Right lobe of liver (tissue), 4 donors: ENCODE measurements at regions not wholly inside any gene's neighbourhood (a gene's known extent, or its start where the extent isn't known, plus 50 kb on each side); places are given as distances from the start of the nearest gene placed in this dataset.

Source experiments
- CTCF ChIP-seq, 4 donors: fragments of 200-600 bp in 3 of 4; fragments of 450-650 bp in 1 of 4; IDR thresholded peaks; one replicate each; pipeline versions ENCODE4 v1.5.1 to v1.8.0; 2016 to 2022; ENCODE audit warnings: antibody characterized with exemption in 4 of 4, mild to moderate bottlenecking in 2 of 4
- POLR2A ChIP-seq: fragments of 450-650 bp; IDR thresholded peaks from one replicate; pipeline ENCODE4 v1.6.1; 2017; ENCODE audit warnings: antibody characterized with exemption, mild to moderate bottlenecking
- donor health status: DM: no; HTN: no; CAD: no.
- donor health status: DM: no; HTN: no; CAD: no.
- donor health status: DM: no; HTN: yes; CAD: no.

GRCh38 chr13:102510072-102510471, 86.7 kb upstream of the TPP2 start:
- TF ChIP-seq CTCF (IDR thresholded peaks at IDR 0.05): no peak
- TF ChIP-seq POLR2A: no peak
